HG03378 (cell line): ENCODE measurements at regions not wholly inside any gene's neighbourhood (a gene's known extent, or its start where the extent isn't known, plus 50 kb on each side); places are given as distances from the start of the nearest gene placed in this dataset.
A peak's percentile ranks its signal among the peaks of the same experiment; 100 is the strongest.

Source experiments
- ATAC-seq: cut with Tn5 transposase; IDR thresholded peaks from one replicate; pipeline ENCODE4 v1.9.1; 2021; ENCODE audit warnings: mild to moderate bottlenecking, moderate library complexity; ENCODE audit not compliant: unreplicated experiment

DNA sequence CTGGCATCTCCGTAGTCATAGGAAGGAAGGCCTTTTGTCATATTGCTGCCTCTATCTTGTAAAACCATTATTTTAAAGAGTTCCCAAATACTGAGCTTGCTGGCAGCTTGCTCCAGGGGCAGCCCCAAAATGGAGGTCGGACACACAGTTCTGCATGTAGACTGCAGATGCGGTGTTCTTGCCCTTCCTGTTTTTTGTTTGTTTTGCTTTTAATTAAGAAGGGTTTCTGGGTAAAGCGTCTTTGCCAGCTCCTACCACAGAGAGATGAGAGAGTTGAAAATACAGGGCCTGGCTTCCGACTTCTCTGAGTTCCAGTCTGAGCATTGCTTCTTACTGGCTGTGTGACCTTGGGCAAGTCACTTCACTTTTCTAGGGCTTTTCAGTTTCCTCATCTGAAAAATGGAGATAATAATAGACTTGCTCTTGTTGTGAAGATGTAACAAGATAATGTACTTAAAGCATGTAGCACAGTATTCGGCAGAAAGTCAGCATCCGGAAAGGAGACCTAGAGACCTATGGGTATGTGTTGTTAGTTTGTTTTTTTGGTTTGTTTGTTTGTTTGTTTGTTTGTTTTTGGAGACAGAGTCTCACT, 67.8 kb upstream of the GSE1 start:
- no peak for ATAC-seq

DNA sequence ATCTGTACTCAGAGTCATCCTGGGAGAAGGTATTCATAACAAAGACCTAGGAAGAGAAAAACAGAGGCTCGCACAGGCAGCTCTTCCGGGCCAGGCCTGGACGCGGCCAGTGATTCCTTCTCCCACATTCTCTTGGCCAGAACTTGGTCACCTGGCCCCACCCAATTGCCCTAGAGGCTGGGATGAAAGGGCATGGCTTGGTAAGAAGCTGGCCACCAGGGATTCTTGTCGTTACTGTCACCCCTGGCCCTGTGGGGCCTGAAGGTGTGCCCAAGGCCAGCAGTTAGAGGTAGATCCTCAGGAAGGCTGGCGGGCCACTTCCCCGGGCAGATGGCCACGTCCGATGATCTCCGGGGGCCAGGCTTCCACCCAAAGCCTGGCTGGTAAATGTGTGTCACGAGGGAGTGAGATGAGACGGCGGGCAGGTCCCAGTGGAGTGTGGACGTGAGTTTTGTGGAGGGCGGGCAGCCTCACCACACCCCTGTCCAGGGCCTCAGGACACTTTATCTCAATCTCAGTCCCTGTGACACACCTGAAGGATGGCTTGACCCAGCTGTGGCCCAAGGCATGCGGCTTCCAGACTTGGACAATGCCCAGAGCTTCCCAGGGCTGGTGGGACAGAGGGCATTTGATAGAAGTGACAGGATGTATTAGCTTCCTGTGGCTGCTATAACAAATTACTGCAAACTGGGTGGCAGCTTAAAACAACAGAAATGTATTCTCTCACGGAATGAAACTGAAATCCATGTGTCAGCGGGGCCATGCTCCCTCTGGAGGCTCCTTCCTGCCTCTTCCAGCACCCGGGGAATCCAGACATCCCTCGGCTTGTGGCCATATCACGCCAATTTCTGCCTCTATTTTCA, 66.3 kb upstream of the GSE1 start:
- ATAC-seq = no peak

GRCh38 chr16:85548375-85548774, 64.7 kb upstream of the GSE1 start:
- no peak for ATAC-seq

GRCh38 chr16:85549766-85550421, 63.2 kb upstream of the GSE1 start:
- ATAC-seq = no peak

DNA sequence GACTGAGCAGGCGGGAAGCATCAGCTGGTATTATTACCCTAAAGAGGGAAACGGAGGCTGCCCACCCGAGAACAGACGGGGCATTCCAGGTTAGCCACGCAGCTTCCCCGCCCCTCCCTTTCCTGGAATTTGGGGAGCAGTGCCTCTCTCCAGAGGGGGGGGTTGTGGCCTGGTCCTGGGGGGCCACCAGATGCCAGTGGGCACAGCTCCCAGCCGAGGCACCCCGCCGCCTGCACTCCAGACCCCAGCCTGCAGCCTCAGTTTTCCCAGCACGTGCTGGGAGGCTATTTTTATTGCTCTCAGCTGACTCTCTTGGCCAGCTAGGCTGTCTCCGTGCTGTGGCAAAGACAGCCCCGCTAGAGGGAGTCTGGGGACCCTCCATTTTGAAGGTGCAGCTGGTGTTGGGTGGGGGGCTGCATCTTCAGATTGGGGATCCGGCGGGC, 62.7 kb upstream of the GSE1 start:
- no peak for ATAC-seq

DNA sequence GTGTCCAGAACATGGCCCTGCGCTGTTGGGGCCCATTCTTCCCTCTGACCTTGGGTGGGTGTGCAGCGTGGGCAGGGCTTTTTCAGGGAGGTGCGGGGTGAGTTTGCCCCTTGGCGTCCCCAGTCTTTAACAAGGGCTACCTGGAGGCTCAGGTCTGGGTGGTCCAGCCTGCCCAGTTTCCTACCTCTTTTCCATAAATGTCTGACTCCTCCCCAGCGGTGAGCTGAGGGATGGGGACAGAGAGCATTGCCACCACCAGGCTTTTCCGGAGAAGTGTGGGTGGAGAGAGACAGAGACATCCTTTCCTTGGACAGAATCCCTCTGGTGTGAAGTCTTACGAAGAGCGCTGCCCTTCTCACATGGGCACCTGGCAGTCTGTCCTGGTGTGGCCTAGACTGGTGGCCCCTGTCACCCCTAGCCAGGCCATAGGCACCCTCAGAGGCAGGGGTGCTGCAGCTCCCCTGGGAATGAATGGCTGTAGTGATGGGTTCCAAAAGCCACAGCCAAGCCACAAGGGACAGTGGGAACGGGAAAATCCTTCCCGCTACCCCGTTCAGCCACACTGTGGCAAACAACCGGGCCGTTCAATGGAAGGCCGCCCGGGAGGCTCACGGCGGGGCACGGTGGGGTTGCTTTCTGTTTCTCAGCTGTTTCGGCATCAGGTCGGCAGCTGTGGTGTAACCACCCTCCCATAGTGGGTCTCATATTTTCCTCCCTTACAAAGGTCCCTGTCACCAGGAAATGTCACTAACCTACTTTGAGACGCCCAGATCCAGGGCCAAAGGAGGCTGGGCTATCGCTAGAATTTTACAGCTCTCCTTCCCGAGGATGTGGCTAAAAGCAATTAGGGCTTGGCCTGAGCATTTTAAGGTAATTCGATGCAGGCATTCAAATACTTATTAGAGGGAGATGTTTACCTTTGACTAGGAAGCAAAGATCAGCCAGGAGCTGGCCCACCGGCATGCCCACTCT, 61.9 kb upstream of the GSE1 start:
- no peak for ATAC-seq

- no peak for ATAC-seq
Observed at GRCh38 chr16:85552980-85553435, 60.1 kb upstream of the GSE1 start.

DNA sequence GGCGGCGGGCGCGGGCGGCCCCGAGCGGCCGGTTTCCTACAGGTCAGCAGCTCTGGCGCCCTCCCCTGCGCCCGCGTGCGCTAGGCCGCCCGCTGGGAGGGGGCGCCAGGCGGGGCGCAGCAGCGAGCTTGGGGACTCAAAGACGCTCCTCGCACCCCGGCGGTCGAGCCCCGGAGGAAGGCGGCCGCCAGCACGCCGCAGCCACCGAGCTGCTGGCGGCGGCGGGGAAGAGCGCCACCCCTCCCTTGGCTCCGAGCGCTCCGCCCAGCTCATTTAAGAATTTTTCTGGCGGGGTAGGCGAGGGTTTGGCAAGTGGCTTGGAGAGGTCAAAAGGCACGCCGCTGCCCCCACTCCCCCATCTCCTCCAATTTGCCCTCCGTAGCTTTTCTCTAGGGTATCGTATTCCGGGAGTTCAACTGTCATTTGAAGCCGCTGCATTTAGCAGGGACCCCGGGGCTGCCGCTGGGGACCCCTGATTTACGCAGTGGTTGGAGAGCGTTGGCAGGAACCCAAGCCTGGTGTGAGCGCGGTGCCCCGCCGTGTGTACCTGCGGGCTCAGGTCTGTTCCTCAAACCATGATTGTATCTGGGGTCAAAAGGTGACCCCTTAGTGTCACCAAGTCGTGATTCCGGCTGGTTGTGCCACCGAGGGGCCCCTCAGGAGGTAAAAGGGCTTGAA, 59.5 kb upstream of the GSE1 start:
- no peak for ATAC-seq

GRCh38 chr16:85554114-85554888, 58.8 kb upstream of the GSE1 start:
- ATAC-seq = peak; percentile 54

DNA sequence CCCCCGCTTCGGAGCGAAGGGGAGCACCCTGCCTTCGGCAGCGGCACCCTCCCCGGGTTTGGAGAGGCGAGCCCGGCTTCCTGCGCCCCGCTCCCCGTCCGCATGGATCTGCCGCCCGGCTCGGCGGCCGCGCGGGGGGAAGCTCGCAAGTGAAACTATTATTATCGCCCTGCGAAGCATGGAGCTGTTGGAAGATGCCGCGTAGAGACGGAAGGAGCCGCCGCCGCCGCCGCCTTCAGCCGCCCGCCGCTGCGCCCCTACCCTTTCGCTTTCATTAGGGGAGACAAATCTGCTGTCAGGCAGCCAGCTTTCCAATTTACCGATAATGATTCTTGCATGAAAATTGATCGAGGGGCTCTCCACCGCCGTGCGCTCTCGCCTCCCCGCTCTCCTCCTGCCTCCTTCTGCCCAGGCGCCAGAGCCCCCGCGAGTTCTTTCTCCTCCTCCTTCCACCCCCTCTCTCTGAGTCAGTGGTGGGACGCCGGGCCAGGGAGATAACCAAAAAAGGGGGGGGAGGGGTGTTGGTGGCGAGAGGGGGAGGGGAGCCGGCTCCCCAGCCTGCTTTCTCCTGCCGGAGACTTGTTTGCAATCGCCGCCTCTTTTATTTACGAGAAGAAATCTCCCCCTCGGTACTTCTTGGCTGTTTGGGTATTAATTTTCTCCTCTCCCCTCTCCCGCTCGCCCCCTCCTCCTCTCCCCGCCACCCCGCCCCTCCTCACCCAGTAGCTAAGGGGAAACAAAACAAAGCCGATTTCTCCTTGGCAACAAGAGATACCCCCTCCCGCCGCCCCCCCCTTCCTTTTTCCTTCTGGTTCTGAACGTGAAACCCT, 58.0 kb upstream of the GSE1 start:
- ATAC-seq = no peak

GRCh38 chr16:85555719-85556455, 57.2 kb upstream of the GSE1 start:
- no peak for ATAC-seq

DNA sequence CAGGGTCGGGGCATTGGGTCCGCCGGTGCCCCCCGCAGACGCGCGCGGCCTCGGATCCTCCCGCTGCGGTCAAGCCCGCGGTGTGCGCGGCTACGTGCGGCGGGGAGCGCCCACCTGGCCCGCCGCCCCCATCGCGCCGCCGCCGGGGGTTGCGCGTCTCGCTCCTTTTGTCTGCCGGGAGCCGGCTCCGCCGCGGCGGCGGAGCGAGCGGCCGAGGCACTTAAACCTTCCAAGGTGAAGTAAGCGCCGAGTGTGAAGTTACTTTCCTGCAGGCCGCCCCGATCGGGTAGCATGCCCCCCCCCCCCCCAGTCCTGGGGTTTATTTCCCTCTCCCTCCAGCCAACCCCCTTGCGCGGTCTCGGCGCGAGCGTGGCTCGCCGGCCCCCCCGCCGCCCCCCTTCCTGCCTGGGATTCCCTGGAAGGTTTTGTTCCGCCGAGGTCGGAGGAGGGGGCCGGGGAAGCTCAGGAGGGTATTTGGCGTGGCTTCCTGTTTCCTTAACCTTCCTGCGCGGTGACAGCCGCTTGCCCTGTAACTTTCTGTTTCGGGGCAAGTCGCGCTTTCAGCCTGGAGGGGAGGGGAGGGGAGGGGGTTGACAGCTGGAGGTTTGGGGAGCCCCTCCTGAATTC, 56.6 kb upstream of the GSE1 start:
- no peak for ATAC-seq

DNA sequence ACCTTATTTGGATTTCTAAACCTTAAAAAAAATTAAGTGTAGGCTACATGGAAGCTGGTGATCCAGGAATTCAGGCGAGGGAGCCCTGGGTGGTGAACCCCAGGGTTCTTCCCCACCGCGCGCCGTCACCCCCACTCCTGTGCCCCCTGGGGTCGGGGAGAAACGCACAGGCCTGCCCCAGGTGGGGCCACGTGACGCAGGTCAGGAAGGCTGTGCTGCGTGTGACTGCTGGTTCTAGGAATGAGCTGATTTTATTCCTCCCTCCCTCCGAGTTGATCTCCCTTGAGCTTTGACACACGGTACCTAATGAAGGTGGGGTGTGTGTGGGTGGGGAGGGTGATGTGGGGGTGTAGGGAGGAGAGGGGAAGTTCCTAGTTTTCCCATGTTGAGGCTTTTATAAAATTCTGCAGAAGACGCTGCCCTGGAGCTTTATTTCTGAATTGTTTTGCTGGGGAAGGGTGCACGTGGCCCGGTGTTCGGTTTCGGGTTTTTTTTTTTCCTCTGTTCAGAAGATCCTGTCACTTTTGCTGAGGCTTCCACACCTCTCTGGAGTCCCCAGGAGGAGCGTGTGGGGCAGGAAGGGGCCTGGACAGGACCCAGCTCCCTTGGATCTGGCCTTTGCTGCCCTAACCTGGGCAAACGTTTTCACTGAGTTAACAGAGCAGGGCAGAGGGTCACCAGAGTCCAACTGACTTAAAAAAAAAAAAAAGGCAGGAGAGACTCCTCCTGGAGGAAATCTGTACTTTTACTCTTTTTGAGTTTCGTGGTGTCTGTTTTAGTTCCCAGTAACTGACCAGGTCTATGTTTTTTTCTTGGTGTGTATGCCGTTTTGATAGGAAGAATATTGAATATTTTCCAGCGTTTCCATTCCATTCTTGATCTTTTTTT, 55.8 kb upstream of the GSE1 start:
- no peak for ATAC-seq

- no peak for ATAC-seq
Observed at GRCh38 chr16:85557971-85558657, 55.0 kb upstream of the GSE1 start.

DNA sequence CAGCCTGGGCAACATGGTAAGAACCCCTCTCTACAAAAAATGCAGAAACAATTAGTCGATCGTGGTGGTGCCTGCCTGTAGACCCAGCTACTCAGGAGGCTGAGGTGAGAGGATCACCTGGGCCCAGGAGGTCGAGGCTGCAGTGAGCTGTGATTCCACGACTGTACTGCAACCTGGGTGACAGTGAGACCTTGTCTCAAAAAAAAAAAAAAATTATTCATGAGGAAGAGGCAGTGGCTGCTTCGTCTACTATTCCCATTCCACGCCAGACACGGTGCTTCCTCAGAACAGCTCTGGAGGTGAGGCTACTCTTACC, 52.2 kb upstream of the GSE1 start:
- no peak for ATAC-seq
